CD4-positive, alpha-beta T cell treated with Interleukin-6 at 100 ng/mL for 8 hours (primary cell): ENCODE measurements at regions not wholly inside any gene's neighbourhood (a gene's known extent, or its start where the extent isn't known, plus 50 kb on each side); places are given as distances from the start of the nearest gene placed in this dataset.
"Not testable (repeated sequence)": the region's sequence is repeated elsewhere in the genome, so short reads cannot be mapped to it uniquely, and the experiment has no call there.

Experiments used
- DNase-seq: peaks from one replicate; pipeline ENCODE4 v3.0.0-alpha.2; 2020; ENCODE audit warnings: mixed read lengths, low spot score

- DNase-seq = no peak
These were observed 284.6 kb upstream of the UBE2E3 start for GRCh38 chr2:180695586-180696401.

GRCh38 chr2:180694445-180695421 lies 285.7 kb upstream of the UBE2E3 start:
- no peak for DNase-seq

- DNase-seq = no peak
These were observed 288.1 kb upstream of the UBE2E3 start for GRCh38 chr2:180692322-180692721.

GRCh38 chr2:180691855-180692223 lies 288.6 kb upstream of the UBE2E3 start:
- not testable (repeated sequence) for DNase-seq

- DNase-seq = not testable (repeated sequence)
These were observed 289.1 kb upstream of the UBE2E3 start for GRCh38 chr2:180691186-180691854.

- no peak for DNase-seq
These were observed 289.8 kb upstream of the UBE2E3 start for GRCh38 chr2:180690611-180691010.

GRCh38 chr2:180682871-180683270 lies 297.5 kb upstream of the UBE2E3 start:
- no peak for DNase-seq

GRCh38 chr2:180679693-180680092 lies 300.7 kb upstream of the UBE2E3 start:
- DNase-seq = no peak

- no peak for DNase-seq
These were observed 301.8 kb upstream of the UBE2E3 start for GRCh38 chr2:180678625-180678972.

GRCh38 chr2:180677930-180678624 lies 302.3 kb upstream of the UBE2E3 start:
- no peak for DNase-seq

GRCh38 chr2:180677200-180677599 lies 303.2 kb upstream of the UBE2E3 start:
- no peak for DNase-seq

GRCh38 chr2:180676520-180677025 lies 303.8 kb upstream of the UBE2E3 start:
- DNase-seq = no peak

GRCh38 chr2:180675170-180675569 lies 305.2 kb upstream of the UBE2E3 start:
- DNase-seq = no peak

GRCh38 chr2:180672377-180672776 lies 308.0 kb upstream of the UBE2E3 start:
- no peak for DNase-seq

- DNase-seq = no peak
These were observed 310.0 kb upstream of the UBE2E3 start for GRCh38 chr2:180670302-180671003.

GRCh38 chr2:180669016-180669415 lies 311.4 kb upstream of the UBE2E3 start:
- DNase-seq = no peak

- DNase-seq = no peak
These were observed 315.9 kb upstream of the UBE2E3 start for GRCh38 chr2:180664507-180664906.

GRCh38 chr2:180662941-180663471 lies 317.4 kb upstream of the UBE2E3 start:
- no peak for DNase-seq

GRCh38 chr2:180662521-180662920 lies 317.9 kb upstream of the UBE2E3 start:
- no peak for DNase-seq

- no peak for DNase-seq
These were observed 318.7 kb upstream of the UBE2E3 start for GRCh38 chr2:180661686-180662030.
